Loucy (cell line): ENCODE measurements at regions not wholly inside any gene's neighbourhood (a gene's known extent, or its start where the extent isn't known, plus 50 kb on each side); places are given as distances from the start of the nearest gene placed in this dataset.

Experiments
- EZH2phosphoT487 ChIP-seq: fragments of 200-600 bp; IDR thresholded peaks from 2 replicates; pipeline ENCODE4 v1.6.1; 2018; ENCODE audit warnings: antibody characterized with exemption, mild to moderate bottlenecking, moderate library complexity, borderline replicate concordance
- TF ChIP-seq, protein P1 (sequence below): fragments of 200-600 bp; sonication (generic); conservative IDR thresholded peaks from 2 replicates; pipeline ENCODE4 v1.5.1; 2014; ENCODE audit warnings: mild to moderate bottlenecking, antibody characterized with exemption, low read length

DNA sequence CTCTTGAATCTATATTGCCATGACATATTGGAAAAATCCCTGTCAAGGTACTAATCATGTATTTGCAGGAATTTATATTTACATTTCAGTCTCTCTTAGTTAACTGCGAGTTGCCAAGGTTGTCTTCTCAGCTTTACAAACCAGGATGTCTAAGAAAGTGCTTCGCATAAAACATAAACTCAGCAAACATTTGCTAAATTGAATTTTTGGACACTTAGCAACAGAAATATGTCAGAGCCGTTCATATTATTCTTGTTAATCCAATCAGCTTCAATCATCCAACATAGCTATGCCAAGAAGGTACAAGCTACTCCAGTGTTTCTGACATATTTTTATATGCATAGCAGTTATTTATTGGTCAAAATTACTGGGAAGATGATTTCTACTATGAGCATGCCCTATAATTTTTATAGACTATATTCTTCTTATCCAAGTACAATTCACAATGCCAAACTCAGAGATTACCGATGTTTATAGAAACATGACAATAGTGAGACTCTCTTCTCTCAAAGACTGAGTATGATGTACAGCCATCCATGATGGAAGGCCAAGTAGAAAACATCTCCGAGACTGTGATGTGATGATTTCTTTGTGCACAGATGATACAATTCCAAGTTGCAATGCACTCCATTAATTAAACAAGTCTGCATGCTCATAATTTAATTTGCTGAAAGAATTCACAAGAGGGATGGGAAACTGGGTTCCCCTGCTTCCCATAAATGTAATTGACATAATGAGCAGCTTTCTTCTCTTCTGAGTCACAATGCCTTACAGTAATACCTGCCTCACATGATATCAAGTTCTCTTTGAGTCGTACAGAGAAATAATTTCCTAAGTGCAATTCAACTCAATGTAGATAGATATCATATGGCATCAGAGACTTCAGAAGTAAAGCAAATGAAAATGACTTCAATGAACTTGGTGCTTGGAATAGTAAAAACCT is 776.3 kb downstream of the EFNB2 start:
- TF ChIP-seq, protein P1, sequence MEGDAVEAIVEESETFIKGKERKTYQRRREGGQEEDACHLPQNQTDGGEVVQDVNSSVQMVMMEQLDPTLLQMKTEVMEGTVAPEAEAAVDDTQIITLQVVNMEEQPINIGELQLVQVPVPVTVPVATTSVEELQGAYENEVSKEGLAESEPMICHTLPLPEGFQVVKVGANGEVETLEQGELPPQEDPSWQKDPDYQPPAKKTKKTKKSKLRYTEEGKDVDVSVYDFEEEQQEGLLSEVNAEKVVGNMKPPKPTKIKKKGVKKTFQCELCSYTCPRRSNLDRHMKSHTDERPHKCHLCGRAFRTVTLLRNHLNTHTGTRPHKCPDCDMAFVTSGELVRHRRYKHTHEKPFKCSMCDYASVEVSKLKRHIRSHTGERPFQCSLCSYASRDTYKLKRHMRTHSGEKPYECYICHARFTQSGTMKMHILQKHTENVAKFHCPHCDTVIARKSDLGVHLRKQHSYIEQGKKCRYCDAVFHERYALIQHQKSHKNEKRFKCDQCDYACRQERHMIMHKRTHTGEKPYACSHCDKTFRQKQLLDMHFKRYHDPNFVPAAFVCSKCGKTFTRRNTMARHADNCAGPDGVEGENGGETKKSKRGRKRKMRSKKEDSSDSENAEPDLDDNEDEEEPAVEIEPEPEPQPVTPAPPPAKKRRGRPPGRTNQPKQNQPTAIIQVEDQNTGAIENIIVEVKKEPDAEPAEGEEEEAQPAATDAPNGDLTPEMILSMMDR = no peak
- no peak for TF ChIP-seq EZH2phosphoT487
